Activated naive CD8-positive, alpha-beta T cell treated with anti-CD3 and anti-CD28 coated beads, Interleukin-2, amount 50 U/mL, for 16 hours (primary cell): ENCODE measurements at regions not wholly inside any gene's neighbourhood (a gene's known extent, or its start where the extent isn't known, plus 50 kb on each side); places are given as distances from the start of the nearest gene placed in this dataset.

Experiments used
- DNase-seq: peaks from one replicate; pipeline ENCODE4 v3.0.0-alpha.2; 2020; ENCODE audit warnings: low read depth, low spot score

DNA sequence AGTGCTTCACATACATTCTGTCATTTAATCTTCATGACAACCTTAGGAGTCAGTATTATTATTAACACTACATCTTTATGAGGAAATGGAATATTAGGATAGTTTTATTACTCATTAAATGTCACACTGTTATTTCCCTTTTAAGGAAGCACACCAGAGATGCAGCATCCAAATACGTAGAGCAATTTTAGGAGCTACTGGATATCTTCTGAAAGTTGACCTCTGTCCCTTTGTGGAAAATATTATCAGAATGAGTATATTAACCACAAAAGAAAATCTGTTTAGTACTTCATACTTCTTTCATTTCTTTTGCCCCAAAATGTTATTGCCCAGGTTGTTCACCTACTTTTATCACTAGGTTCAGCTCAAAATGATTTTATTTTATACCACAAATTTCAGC lies 72.9 kb upstream of the APCDD1 start:
- no peak for DNase-seq

DNA sequence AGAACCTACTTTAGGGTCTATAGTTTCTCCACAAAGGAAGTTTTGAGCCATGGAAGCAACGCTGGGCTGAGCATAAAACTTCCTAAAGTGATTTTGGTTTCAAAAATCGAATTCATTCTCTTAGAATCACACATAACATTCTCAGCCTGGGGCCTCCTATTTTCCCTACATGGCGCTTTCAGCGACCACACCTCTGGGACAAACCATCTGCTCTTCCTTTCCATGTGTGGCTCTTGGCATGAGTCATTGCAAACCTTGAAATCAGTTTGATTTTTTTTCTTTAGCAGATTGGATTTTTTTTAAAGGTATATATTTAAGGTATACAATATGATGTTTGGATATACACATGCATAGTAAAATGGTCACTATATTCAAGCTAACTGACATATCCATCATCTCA lies 72.5 kb upstream of the APCDD1 start:
- no peak for DNase-seq

DNA sequence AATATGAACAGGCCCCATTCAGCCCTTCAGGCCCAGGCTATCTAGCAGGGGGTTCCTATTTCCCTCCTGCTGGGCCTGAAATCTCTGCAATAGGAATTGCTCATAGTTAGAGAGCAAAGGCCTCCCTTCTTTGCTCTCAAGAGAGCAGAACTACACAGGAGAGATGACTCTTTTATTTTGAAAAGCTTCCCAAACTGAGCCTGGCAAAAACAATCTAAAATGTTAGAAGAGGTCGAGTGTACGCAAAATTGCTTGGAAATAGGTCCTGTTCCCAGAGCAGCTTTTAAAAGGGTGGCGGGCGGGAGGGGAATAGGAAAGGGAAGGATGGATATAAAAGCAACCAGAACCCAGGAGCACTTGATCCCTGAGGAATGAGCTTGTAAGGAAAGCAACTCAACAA lies 68.4 kb upstream of the APCDD1 start:
- no peak for DNase-seq

DNA sequence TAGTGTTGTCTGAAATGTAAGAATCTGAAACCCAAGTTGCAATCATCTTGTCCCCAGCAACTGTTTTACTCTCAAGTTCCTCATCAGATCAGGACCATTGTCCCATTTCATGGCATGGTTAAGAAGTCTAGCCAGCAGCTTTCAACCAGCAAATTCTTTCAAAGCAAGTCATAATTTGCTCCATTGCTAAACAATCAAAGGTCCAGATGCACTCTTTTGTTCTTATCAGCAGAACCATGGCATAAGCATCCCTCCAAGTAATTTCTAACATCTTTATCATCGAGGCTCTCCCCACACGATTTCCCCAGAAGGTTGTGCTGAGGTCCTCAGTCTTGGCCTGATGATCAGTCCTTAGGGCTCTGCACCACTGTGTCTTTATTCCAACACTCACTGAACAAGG lies 67.5 kb upstream of the APCDD1 start:
- no peak for DNase-seq

DNA sequence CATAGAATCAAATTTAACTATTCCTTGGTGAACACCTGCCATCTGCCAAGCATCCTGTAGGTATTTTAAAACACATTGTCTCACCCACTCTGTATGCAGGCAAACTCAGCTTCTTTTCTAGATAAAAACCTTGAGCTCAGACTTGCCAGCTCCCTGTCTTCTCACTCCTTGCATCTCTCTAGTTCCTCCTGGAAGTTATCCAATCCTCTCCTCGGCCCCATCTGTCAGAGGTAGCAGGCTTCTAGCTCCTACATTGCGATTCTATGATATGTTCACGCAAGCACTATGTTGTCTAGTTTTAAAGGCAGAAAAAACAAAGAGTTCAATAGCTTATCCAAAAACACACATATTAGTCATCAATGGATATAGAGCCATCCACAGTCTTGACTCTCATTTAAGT lies 67.0 kb upstream of the APCDD1 start:
- DNase-seq: no peak

DNA sequence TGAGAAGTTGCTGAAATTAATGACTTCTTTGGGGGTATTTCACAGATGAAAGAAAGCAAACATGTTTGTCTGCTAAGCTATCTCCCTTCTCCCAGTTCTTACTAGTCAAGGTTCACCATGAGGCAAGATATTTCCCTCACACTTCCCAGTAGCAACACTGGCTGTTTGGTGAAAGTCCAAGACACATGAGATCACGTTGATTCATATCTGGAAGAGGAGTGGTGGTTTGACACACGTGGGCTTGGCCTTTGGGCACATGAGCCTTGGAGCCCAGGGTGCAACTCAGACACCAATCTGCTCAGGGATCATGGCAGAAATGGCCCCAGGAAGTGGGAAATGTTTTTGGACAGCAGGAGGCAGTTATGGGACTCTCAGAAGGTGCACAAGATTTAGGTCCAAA lies 66.1 kb upstream of the APCDD1 start:
- DNase-seq: no peak

DNA sequence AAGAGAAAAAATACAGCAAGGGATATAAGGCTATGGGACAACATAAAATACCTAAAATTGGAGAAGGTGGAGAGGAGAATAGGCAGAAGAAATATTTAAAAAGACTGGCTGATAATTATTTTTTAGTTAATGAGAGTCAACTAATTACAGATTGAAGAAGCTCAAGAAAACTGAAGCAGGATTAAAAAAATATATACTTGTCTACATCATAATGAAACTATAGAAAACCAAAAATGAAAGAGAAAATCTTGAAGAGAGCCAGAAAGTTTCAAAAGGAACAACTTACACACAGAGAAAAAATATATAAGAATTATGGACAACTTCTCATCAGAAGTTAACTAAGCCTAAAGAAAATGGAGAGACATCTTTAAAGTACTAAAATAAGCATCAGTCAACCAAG lies 62.9 kb upstream of the APCDD1 start:
- DNase-seq: no peak

DNA sequence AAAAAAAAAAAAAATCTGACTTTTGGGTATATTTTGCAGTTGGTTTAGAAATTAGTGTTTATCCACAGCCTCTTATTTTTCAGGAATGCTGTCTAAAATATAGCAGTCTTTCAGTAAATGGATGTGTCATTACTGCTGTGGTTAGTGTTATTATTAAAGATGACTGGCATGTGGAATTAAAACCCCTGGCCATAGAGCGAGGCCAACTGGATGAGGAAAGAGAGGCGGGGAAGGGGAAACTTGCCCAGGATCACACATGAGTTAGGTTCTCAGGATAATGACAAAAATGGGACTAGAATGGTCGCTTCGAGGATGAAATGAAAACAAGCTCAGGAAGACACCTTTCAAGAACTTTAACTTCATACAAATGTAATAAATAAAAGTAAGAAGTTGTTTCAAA lies 57.4 kb upstream of the APCDD1 start:
- no peak for DNase-seq

DNA sequence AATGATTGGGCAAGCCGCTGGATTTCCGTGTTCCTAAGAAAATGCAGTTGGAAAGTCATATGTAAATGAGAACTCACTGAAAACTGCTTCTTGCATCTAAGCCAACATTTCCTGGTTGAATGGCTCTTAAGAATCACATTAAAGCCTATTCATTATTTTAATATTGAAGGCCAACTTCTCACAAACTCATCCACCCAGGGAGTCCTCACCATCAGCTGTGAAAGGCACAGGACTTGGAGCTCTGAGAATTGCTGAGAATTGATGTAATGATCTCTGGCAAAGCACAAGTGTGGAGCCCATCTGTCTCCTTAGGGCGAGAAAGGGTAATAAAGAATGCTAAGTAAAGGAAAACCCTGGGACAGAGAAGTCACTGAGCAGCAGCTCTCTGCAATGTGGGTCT lies 55.9 kb upstream of the APCDD1 start:
- no peak for DNase-seq

DNA sequence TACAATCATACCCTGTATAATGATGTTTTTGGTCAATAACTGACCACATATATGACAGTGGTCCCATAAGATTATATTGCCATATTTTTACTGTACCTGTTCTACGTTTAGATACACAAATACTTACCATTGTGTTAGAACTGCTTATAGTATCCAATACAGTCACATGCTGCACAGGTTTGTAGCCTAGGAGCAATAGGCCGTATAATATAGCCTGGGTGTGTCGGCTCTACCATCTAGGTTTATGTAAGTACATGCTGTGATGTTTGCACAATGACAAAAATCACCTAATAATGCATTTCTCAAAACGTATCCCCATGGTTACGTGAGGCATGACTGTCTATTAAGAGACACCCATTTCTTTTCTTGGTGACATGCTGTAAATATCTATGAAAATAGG lies 55.0 kb upstream of the APCDD1 start:
- DNase-seq: no peak

DNA sequence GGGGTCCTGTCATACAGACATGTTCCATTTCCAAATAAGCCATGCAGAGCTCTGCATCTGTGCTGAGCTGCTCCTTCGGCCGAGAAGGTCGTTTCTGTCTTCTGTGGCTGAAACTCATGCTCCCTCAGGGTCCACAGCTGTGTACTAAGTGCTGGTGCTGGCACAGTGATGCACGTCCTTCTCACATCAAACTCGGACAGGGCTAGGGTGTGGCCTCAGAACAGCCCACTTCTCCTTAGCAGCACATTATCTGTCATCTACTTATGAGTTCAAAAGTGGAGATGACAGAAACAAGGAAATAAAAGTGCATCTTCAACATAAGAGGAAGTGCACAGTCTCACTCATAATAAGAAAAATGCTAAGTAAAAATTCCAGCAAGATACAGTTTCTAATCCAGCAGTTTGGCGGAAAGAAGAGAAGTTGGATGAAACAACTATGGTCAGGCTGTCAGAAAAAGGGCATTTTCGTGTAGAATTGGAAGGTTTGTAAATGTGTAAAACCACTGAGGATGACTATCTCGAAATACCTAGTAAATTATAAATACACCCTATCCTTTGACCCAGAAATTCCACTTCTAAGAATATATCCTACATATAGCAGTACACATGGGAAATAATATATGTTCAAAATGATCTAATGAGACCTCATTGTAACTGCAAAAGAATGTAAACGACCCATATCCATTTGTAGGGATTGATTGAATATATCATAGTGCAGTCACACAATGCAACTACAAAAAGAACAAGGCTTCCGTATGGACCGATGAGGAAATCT lies 53.7 kb upstream of the APCDD1 start:
- DNase-seq: no peak

DNA sequence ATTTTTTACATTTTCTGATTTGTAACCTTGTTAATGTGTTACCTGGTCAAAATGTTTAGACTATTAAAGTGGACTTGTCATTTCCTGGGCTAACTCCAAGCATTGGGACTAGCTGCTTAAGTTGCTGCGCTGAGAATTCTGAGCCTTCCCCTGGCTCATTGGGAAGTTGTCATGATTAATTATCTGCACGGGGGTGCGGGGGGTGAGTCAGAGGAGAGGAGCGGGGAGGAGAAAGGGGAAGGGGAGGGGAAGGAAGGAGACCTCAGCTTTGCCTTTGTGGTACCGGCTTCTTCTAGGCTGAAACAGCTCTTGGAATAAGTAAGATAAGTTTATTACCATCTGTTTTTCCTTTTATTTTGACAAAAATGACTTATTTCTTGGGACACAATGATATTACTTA lies 52.9 kb upstream of the APCDD1 start:
- no peak for DNase-seq

DNA sequence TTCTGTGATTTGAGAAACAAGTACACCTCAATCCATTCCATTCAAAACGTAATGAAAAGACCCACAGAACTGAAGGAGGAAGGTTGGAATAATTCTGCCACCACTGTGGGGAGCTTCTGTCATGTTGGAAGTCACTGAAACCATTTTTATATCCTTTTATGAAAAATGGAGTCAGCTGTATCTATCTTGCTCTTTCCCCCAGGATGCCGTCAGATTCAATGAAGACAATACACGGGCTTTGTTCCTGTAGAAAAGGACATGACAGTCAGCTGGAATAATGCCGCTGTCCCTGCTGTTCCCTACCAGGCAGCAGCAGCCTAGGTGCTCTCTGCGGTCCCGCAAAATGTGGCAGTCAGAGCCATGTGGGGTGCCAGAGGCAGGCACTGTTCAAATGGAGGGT lies 52.5 kb upstream of the APCDD1 start:
- DNase-seq: no peak

DNA sequence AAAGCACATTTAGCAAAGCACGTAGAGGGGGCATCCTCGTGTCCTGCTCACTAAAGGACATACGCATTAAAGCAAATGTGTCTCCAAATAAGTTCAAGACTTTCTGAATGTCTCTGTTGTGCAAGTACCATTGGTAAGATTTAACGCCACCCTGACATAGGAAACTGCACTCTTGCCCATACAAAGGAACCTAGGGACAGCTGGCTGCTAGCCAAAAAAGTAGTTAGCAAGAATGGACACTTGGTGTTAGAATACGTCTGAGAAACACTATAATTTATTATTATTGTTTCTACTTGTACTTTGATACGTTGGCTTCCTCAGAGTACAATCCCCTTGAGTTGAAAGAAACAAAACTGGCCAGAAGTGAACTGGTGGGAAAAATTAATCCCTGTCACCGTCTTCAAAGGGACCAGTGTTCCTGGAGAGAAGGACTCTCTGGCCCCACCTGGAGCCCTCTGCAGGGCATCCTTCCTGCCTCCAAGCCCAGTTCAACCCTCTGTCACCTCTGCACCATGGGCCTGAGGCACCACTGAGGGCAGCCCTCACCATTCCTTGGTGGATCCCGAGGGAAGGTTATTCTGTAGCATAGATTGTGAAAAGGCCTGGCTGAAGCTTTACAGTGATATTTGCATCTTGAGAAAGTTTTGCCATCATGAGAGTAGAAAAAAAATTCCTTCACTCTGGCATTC lies 51.4 kb upstream of the APCDD1 start:
- no peak for DNase-seq

DNA sequence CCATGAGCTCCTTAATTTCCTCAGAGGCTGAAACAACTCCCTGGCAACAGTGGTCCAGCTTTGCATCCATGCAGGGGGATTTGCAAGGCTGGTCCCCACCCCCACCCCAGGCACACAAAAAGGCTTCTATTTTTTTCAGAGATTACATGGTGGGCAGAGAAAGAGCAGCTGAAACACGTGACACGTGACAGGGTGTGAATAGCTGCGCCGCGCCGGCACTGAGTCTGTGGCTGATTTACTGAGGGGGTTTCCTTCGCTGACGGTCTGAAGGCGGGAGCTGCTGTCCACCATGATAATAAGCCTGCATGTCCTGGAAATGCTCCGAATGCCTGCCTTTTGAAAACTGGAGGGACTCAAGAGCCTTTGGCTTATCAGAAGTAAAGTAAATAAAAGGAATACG lies 50.7 kb upstream of the APCDD1 start:
- DNase-seq: no peak

DNA sequence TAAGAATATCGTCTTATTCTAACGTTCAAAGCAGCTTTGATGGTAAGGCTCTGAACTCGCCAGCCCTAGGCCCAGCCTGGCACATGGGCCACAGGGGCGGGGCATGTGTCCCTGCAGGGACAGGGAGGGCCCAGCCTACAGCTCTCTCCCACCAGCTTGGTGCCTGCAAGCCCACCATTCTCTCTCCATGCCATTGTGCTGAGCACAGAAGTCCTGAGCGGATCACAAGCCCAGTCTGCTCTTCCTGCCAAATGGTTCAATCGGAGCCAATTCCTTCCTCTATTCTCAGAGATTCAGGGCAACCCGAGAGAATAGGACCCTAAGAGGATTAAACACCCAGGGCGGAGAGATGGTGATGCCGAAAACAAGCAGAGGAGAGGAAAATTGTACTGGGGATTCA lies 50.3 kb upstream of the APCDD1 start:
- DNase-seq: no peak
